G401.6 (cell line): ENCODE measurements at regions not wholly inside any gene's neighbourhood (a gene's known extent, or its start where the extent isn't known, plus 50 kb on each side); places are given as distances from the start of the nearest gene placed in this dataset.
"Not testable (repeated sequence)": the region's sequence is repeated elsewhere in the genome, so short reads cannot be mapped to it uniquely, and the experiment has no call there.

ENCODE experiments used
- FAIRE-seq: peaks from 2 replicates; lab custom pipeline; 2012; peaks lifted over from hg19 to GRCh38; lab: Jason Lieb, UNC

GRCh38 chr2:195535911-195536522 lies 121.0 kb upstream of the SLC39A10 start:
- FAIRE-seq: no peak

GRCh38 chr2:195534971-195535370 lies 122.1 kb upstream of the SLC39A10 start:
- no peak for FAIRE-seq

DNA sequence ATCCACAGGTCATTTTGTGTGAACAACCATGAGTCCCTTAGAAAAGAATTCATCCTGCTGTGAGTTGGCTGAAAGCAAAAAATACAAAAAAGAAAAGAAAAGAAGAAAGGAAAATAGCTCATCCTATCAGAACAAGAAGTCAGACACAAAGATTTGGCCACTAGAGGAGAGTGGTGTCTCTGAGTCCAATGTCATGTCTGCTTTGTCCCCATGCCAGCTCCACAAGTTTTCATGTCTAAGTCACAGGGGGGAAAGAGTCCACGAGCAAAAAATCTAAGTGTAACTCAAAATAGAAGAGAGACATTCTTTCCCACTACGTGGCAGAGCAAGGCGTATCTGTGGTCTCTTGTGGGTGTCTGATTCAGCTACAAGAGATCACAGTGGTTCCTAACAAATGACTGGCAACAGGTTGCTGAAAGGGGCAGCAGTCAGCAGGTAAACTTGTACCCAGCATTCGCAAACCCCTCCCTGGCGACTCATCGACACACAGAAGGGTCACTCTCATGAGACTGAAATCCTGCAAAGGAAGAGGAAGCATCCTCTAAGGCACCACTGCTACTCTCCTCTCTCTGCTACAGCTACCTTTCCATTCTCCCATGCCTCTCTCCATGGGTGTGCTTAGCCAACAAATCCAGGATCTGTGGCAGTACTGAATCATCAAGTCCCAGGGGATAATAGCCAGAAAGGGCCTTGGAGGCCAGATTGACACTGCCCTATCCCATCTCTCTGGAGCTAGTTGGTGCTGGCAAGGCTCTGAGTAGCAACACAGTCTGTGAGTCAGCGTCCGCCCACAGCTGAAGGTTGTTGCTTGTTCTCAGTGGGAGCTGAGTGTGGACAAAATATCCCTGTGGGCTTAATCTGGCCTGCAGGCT lies 123.0 kb upstream of the SLC39A10 start:
- no peak for FAIRE-seq

GRCh38 chr2:195532628-195533271 lies 124.3 kb upstream of the SLC39A10 start:
- no peak for FAIRE-seq

DNA sequence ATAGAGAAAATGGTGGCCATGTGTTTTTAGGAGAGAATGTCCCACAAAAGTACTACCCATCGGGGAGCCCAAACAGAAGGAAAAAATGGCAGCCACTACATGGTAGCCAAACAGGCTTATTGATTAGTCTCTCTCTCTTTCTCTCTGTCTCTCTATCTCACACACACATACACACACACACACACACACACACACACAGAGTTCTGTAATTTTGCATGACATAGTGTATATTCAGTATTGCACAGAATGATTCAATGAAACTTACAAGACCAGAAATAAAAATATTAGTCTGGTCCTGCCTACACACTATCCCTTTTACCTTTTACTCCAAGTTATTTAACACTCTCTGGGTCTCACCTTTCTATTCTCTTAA lies 124.8 kb upstream of the SLC39A10 start:
- FAIRE-seq: no peak

DNA sequence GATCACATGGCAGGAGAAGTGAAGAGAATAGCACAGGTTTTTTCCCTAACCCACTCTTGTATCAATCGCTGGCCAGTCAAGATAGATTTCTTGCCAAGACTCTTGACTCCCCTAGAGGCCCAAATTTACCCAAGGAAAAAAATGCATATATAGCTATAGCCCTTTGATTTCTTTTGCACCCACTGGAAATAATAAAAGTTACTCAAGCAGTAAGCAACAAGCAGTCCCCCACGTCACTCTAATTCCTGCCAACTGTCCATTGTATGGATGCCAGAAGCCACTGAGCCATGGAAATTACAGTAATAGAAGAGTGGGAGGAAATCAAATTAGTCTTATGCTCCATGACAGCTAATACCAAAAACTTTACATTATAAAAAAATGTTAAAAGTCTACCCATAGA lies 125.3 kb upstream of the SLC39A10 start:
- no peak for FAIRE-seq

GRCh38 chr2:195523242-195523641 lies 133.8 kb upstream of the SLC39A10 start:
- FAIRE-seq: not testable (repeated sequence)

- FAIRE-seq: no peak
Observed at GRCh38 chr2:195521589-195521988, 135.4 kb upstream of the SLC39A10 start.

DNA sequence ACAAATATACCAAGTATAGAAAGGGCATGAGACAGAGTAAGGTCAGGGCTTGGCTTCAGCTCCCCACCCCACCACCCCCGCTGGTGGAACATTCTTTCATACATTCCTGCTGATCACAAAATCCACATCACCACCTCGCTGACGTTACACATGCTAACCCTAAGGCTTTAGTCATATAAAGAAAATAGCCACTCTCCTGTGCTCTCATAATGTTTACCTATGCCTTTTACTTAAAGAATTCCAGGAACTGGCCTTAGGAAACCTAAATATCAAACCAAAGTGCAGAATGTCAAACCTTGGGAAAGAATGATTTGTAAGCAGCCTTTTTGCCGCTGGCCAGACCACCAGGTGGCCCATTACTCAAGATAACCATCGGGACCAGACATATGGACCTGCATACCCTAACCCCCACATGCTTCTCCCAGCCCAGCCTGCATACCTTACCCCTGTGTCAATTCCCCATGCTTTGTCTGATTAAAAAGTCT lies 136.3 kb upstream of the SLC39A10 start:
- no peak for FAIRE-seq

- no peak for FAIRE-seq
Observed at GRCh38 chr2:195515551-195515950, 141.5 kb upstream of the SLC39A10 start.

GRCh38 chr2:195514365-195514764 lies 142.7 kb upstream of the SLC39A10 start:
- no peak for FAIRE-seq

GRCh38 chr2:195513119-195513518 lies 143.9 kb upstream of the SLC39A10 start:
- FAIRE-seq: no peak

- FAIRE-seq: no peak
Observed at GRCh38 chr2:195509551-195509950, 147.5 kb upstream of the SLC39A10 start.

GRCh38 chr2:195508139-195508455 lies 148.9 kb upstream of the SLC39A10 start:
- FAIRE-seq: no peak

- no peak for FAIRE-seq
Observed at GRCh38 chr2:195507447-195508138, 149.4 kb upstream of the SLC39A10 start.

- FAIRE-seq: no peak
Observed at GRCh38 chr2:195505701-195506100, 151.3 kb upstream of the SLC39A10 start.

GRCh38 chr2:195503208-195503607 lies 153.8 kb upstream of the SLC39A10 start:
- FAIRE-seq: no peak

GRCh38 chr2:195501746-195502145 lies 155.3 kb upstream of the SLC39A10 start:
- no peak for FAIRE-seq

DNA sequence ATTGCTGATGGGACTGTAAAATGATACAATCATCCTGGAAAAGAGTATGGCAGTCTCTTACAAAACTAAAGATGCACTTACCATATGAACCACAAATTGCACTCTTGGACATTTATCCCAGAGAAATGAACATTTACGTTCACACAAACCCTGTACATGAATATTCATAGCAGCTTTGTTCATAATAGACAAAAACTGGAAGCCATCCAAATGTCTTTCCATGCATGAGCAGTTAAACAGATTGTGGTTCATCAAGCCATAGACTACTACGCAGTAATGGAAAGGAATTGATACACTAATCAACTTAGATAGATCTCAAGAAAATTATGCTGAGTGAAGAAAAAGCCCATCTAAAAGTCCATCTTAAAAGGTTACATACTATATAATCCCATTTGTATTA lies 156.1 kb upstream of the SLC39A10 start:
- no peak for FAIRE-seq

- FAIRE-seq: no peak
Observed at GRCh38 chr2:195498839-195499490, 158.1 kb upstream of the SLC39A10 start.

DNA sequence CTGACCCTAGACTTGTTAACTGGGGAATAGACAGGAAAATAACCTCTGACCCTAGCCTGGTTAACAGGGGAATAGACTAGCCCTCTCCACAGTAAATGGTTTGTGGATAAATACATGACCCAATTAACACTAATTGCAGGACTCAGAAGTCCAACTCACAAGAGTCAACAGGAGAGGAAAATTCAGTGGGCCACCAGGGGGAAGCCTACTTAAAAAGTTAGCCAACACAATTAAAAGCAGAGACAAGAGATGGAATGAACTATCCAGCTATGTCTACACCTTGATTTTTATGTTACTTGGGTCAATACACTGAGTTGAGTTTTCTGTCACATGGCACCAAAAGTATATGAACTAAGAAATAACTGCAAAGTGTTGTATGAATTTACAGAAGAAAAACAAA lies 158.8 kb upstream of the SLC39A10 start:
- no peak for FAIRE-seq

DNA sequence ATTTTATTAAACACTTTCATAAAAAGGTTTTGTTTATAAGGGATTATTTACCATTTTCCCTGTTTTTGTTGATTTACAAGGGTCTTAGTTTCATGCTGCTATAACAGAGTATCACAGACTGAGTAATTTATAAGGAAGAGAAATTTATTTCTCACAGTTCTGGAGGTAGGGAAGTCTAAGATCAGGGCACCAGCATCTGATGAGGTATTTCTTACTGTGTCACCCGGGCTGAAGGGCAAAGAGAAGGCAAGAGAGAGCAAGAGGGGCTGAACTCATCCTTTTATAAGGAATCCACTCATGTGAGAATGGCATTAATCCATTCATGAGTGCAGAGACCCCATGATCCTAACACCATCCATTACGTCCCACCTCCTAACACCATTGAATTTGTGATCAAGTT lies 160.0 kb upstream of the SLC39A10 start:
- FAIRE-seq: no peak
